NOMO-1 treated with DMSO at 0.1 percent for 48 hours (cell line): ENCODE measurements at regions not wholly inside any gene's neighbourhood (a gene's known extent, or its start where the extent isn't known, plus 50 kb on each side); places are given as distances from the start of the nearest gene placed in this dataset.

Experiments
- DNase-seq: peaks from one replicate; lab custom pipeline; 2025; ENCODE audit not compliant: unreplicated experiment; lab: John Stamatoyannopoulos, UW

DNA sequence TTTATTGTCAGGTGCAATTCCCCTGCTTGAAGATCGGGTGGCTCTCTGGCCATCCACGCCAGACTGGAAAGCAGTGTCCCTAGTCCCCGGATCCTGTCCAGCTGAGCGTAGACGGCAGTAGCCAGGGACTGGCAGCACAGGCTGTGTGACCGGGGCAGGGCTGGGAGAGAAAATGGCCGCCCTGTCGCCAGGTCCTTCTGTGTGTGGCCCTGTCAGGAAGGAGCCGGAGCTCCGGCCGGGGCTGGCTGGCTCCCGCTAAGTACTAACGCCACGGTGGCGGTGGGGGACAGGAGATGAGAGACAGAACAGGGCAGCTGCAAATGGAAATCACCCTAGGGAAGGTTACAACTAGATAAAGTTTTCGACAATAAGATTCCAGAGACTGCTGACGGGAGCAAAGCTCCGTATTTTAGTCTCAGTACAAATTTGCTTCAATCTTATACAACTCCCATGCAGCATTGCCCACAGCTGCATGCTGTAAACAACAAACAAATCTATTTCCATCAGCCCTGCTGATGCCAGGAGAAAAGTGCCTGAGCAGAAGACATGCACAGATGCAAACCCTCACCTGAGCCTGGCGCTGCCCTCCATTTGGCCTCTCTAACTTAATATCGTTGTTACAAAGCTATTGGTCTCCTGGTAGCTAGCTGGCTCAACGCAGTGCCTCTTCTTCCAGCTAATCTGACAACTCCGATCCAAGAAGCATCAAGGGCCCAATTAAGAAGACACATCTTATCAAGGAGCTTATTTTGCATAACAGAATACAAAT, 253.0 kb downstream of the TSHZ3 start:
- no peak for DNase-seq

DNA sequence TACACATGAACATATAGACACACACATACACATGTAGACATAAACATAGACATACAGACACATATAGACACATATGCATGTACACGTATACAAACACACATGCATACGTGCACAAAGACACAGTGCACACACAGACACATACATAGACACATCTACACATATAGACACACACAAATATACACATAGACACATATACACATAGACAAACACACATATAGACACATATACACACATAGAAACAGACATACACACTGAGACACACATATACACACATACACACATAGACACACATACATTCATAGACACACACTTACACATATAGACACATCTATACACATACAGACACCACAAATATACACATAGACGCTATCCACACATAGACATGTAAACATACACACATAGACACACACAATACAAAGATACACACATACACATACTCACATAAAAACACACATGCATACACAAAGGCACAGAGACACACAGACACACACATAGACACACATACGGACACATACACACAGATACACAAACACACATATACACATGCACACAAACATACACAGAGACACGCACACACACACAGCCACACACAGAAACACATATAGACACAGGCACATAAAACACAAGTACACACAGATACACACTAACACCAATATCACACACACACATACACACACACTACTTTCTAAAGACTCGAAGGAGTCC, 254.0 kb downstream of the TSHZ3 start:
- no peak for DNase-seq

DNA sequence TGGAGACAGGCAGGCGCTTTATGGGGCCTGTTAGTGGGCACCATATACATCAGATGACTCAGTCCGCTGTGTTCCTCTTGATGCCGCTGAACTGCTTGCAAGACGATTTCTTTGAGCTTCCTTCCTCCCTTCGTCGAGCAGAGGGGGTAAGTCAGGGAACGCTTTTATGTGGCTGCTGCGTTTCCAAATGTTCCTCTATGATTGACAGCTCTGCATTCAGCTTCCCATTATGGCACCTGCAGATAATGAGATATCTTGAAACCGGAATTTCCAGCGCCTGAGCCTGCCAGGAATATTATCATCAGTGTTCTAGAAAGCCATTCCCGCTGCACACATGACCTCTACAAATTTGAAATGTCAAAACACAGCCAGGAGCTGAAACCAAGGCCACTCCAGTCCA, 257.0 kb downstream of the TSHZ3 start:
- DNase-seq = peak; percentile 14

DNA sequence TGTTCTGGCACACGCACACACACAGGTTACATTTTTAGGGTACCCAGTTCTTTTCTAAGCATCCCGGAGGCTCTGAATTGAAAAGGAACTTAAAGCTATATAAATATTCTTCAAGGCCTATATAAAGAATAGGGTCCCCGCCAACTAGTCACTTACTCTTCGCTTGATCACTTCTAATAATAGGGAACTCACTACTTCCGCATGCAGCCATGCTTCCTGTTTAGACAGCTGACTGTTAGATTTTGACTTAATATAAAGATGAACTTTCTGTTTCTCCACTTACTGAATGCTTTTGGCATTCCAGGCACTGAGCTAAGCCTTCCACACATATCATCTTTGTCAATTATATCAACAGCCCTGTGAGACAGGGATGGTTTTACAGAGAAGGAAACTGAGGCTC, 259.6 kb downstream of the TSHZ3 start:
- DNase-seq = no peak

DNA sequence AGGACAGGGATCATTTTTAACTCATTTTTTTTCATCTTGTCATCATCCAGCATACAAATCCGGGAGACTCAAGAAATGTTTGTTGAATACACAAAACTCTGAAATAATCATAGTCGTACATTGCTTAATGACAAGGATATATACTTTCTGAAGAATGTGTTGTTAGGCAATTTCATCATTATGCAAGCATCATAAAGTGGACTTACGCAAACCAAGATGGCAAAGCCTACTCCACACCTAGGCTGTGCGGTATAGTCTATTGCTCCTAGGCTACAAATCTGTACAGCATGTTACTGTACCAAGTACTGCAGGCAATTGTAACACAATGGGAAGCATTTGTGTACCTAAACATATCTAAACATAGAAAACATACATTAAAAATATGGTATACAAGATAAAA, 264.1 kb downstream of the TSHZ3 start:
- DNase-seq = peak; percentile 53

DNA sequence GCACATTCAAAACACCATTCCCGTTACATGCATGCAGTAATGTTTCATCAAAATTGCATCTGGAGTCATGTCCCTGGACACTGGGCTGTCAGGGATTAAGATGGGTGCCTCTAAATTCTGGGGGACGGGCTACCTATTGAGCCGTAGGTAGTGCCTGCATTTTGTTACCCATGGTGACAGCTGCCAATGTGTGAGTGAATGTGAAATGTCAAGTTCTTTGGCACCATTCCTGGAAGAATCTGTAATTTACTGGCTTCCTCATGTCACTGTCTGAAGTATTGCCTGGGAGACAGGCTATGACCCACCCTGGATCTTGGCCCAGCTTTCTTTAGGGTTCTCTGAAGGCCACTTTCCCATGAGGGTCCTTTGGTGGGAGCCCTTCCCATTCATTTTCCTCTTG, 266.1 kb downstream of the TSHZ3 start:
- no peak for DNase-seq

DNA sequence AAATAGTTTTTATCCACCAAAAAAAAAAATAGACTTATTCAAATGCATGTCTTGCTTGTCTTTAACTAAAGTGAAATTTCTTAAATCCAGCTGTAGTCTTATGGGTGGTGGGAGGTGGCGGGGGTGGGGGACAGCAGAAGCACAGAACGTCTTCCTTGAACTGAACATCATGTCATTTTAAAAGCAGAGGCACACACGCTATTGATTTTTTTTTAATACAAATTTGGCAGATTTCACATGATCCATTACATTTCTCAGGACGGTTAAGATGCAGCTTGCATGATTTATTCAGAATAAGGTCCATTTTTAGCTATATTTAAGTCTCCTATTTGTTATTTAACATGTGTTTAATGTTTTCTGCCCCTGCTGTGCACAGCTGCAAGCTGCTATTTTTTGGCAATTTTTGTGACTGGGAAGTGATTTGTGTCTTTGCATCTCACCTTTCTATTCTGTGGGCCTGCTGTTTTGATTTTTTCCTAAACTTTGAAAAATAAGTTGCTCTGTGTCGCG, 274.0 kb downstream of the TSHZ3 start:
- no peak for DNase-seq

DNA sequence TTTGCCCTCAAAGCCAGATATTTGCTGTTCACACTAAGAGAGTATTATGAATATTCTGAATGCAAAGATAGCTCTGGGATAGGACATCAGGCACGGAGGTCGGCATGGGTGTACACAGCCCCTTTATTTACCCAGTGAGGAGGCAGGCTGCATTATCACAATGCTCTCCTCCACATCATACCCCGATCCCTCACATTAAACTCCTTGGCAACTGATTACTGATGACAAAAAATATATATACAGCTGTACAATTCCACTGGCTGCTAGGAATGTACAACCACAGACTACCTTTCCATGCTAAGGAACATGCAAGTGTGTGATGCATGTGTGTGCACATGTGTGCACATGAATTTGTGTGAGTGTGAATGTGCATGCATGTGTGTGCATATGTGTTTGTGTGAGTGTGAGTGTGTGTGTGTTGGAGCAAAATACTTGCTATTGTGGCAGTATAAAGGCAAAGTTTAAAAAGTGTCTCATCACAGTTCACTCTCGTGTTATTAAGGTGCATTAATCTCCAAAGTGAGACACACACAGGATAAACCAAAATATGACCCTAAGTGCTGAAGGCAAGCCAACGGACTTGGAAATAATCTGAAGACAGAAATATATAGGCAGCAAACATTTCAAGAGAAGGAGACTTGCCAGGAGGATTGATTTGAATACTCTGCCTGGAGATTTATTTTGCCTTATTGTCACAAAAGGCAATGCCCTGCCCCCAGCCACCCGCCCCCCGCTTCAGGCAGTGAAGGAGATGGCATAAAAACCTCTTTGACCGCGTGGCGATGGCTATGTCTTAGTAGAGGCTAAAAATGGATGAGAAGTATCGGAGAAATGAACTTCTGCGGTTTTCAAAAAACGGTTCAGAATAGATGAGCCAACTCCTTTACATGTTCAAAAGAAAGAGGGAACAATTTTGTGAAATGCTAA, 274.8 kb downstream of the TSHZ3 start:
- DNase-seq = no peak

DNA sequence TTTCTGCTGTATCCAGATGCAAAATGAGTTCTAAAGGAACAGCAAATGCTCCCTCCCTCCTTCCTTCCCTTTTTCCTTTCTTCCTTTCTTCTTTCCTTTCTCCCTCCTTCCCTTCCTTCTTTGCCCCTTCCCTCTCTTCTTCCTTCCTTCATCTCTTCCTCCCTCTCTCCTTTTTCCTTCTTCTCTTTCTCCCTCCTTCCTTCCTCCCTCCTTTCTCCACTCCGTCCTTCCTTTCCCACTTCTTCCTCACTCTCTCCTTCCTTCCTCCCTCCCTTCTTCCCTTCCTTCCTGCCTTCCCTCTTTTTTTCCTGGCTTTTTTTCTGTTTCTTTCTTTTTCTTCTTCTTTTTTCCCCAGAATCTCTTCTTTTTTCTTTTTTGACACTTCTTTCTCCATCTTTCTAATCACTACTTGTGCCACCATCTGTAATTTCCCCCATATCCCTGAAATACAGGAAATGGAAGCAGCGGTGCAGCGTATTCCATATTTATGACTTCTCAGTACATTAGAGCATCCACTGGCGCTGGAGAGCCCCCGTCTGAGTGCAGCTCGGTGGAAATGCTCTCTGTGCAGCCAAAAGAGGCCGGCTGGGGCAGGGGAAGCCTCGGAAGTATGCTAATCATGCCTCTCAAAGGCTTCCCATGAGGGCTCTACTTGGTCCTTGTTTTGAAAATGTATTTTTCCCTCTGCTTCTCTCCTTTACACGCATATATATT, 275.6 kb downstream of the TSHZ3 start:
- DNase-seq = no peak

DNA sequence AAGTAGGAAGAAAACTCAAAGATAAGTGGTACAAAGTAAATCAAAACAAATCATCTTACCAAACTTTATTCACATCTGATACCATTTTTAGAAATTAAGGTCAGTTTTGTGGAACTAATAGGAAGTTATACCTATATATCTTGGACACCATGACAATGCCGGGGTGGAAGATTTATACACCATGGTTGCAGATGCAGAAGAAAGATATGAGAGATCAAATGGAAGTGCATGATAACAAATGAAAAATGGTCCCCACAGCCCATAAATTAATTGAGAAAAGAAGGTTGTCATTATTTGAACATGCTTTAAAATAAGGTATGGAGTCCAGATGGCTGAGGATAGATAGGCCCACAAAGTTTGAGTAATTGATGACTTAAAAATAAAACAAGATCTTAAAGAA, 276.8 kb downstream of the TSHZ3 start:
- no peak for DNase-seq

DNA sequence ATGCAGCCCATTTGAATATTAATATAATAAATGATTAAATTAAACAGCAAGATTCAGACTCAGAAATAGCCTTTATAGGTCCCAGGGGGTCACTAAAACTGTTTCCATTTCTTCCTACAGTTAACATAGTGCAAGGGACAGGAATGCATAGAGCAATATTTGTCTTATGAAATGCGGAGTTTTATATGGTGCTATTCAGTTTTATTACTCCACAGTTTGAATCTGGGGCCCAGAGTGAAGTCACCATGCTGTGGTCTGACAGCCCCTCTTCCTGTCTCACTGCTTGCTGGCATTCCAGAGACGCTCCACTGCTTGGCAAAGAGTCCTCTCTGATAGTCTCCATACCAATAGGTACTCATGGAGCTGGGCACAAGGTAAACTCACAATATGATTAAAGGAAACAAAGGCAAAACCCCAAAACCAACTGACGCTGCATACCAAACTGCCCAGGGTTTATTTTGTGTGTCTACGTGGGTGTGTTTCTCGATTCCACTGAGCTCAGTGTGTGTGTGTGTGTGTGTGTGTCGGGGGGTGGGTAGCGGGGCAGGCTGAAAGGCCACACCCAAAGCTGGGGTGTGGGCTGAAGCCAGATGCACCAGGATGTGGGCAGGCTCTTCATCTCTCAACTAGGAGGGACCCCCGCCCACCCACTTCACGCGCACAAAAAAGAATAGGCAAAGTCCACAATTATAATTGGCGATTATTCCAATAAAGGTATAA, 277.9 kb downstream of the TSHZ3 start:
- DNase-seq = no peak

DNA sequence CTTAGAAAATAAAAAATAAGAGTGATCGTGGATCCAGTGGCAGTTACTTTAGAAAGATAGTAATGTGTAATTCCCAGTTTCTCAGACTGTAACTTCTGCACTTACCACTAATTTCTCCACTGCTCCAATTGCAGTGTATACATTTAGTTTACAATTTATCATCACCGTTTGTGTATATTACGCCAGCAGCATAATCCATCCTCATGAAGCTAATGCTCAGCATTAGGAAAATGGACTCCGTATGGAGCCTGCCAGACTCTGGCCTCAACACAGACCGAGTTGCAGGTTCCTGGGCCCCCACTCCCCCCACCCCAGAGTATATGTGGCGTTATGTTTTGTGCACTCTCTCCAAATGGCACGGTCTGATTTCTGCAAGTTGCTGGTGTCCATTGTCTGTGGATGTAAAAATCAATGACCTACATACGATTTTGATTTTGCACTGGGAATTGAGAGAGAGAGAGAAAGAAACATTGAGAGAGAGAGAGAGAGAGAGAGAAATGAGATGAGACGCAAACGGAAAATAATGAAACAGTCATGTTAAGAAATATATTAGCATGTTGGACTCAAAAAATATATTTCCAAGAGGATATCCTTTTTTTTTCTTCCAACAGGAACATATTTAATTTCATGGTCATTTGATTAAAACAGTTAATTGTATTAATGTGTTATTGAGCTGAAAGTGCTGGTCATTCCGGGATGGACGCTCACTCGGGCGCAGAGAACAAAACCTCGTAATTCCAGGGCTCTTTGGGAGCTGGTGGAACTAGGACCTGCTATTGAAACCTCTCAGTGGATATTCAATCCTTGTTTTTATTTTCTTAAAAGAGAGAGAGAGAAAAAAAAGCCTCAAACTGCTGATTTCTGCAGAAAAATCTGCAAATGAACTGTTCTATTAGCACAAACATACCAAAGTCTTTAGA, 278.8 kb downstream of the TSHZ3 start:
- no peak for DNase-seq

DNA sequence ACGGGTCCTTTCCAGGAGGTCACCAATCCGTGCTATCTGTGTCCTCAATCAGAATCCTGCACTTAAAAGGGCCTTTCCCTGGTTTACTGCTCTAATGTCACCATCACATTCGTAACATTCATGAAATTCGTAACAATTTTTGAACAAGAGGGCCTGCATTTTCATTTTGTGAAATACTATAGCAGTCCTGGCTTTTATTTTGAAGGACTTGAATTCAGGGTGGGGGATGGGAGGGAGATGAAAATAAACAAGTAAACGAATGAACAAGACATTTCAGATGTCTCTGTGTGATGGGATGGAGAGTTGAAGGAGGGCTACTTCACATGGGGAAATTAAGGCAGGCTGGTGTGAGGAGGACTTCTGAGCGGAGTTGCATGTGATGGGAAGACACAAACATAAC, 281.0 kb downstream of the TSHZ3 start:
- DNase-seq = no peak

DNA sequence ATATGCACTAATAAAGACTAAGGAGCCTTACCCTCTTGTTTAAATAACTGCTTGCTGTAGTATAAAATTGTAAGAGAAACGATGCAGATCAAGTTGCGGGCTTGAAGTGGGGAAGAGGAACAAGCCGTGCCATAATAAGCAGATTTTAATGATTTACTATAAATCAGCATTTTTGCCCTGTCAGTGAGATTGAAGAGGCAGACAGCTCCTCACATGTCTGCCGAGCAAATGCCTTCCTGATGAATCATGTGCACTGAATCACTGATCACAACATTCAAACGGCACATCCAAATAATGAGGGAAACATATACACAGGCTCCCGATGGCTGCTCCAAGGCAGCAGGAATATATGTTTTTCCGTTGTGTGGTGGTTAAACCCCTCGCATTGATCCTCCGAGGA, 282.9 kb downstream of the TSHZ3 start:
- peak; percentile 35 for DNase-seq

DNA sequence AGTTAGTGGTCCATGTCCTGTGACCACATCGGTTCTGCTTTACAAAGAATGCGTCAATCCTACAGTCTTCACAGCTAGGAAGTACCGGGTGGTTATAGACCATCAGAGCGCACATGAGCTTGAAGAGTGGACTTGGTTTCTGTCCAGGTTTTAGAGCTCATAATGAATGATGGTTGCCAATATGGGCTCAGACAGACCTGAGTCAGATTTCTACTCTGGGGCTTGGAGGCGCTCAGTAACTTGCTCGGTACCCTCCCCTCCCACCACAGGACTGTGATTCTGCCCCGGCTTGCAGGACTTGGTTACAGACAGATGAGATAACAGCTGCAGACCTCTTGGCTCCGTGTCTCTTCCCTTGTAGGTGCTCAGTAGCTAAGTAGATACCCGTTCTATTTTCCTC, 284.7 kb downstream of the TSHZ3 start:
- no peak for DNase-seq

DNA sequence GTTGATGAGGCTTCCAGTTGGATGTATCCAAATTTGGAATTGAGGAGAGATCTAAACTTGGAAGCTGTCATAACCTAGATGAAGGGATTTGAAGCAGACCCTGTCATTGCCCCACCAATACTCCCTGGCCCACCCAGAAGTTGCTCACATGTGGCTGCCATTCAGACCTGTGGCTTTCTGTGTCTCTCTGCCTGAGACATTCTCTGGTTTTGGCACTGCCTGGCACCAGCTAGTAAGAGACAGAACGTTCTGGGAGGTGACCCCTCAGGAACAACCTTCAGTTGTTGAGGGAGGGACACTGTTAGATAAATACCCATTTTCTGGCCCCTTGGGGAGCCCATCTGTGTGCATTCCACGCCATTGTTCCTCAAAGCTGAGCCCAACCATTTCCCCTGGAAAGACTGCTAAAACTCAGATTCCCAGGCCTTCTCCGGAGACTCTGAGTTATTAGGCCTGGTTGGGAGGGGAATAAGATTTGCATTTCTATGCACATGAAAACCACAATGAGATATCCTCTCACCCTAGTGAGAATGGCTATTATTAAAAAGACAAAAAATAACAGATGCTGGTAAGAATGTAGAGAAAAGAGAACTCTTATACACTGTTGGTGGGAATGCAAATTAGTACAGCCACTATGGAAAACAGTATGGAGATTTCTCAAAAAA, 290.4 kb downstream of the TSHZ3 start:
- DNase-seq = no peak

DNA sequence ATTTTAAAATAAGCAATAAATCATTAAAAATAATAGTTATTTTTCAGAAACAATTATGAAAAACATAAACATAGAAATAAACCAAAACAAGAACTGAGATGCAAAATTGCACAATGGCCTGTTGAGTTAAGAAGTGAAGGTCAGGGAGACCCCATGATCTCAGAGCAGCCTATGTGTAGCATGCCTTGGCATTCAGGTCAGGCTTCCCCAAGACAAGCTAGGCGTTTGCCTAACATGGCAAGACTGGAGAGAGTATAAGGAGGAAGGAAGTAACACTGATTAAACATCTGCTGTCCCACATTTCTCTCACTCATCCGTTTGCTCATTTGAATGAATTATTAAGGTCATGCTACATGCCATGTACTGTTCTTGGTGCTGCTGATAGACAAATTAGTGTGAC, 291.8 kb downstream of the TSHZ3 start:
- no peak for DNase-seq

DNA sequence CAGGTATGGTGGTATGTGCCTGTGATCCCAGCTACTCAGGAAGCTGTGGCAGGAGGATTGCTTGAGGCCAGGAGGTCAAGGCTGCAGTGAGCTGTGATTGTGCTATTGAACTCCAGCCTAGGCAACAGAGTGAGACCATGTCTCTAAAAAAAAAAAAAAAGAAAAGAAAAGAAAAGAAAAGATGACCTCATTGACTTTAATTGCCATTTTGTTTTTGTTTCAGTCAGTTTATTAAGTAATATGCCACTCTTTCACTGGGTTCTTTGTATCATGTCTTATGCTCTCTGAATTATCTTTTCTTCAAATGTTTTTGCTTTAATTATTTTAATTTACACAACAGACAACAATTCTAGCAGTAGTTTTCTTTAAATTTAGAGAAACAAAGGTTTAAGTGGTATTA, 293.8 kb downstream of the TSHZ3 start:
- DNase-seq = no peak

DNA sequence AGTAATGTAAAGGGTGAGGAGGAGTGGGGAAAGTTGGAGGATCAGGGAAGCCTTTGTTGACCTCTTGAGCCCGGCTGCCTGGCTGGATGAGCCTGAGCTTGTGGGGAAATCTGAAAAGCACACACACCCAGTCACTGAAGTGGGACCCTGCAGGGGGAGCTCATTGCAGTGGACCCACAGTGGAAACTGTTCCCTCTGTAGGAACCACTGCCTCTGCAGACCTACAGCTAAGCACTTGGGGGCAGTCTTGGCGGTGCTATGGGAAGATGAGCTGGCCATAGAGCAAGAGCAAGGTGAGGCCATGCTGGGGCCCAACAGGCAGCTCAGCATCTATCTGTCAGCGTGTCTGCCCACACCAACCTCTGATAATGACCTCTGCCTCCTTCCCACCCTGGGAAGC, 294.8 kb downstream of the TSHZ3 start:
- peak; percentile 31 for DNase-seq
